ENCODE measurements at regions not wholly inside any gene's neighbourhood (a gene's known extent, or its start where the extent isn't known, plus 50 kb on each side); places are given as distances from the start of the nearest gene placed in this dataset.

- TF ChIP-seq EP300 (IDR thresholded peaks at IDR 0.05) (no peak), CTCF (IDR thresholded peaks at IDR 0.05) (no peak), POLR2AphosphoS5 (IDR thresholded peaks at IDR 0.05) (no peak), POLR2A (IDR thresholded peaks at IDR 0.05) (no peak)
Observed at GRCh38 chr10:23610626-23611307, 171.9 kb downstream of the OTUD1 start.
